Heart left ventricle (tissue), 16 donors: ENCODE measurements at regions not wholly inside any gene's neighbourhood (a gene's known extent, or its start where the extent isn't known, plus 50 kb on each side); places are given as distances from the start of the nearest gene placed in this dataset.

Experiments
- ATAC-seq, 4 donors: fragments of 200-7000 bp; cut with Tn5 transposase; one replicate each; pipeline ENCODE4 v1.9.1; 2020 to 2022; ENCODE audit warnings: moderate library complexity in 4 of 4, mild to moderate bottlenecking in 3 of 4, moderate number of reproducible peaks in 1 of 4
- DNase-seq, 5 donors: peaks; one replicate each; pipeline ENCODE4 v3.0.0-alpha.2; 2020
- H3K27ac ChIP-seq, 12 donors: fragments of 200-600 bp; sonication (generic) in 4 of 12; one replicate each; pipeline versions ENCODE4 v1.5.0 to v1.8.0; 2016 to 2022; ENCODE audit warnings: mild to moderate bottlenecking in 2 of 12
- H3K27me3 ChIP-seq, 9 donors: fragments of 200-600 bp; sonication (generic) in 2 of 9; one replicate each; pipeline versions ENCODE4 v1.5.1 to v1.8.0; 2016 to 2022; ENCODE audit warnings: mild to moderate bottlenecking in 3 of 9
- H3K36me3 ChIP-seq, 9 donors: fragments of 200-600 bp; sonication (generic) in 2 of 9; one replicate each; pipeline versions ENCODE4 v1.5.0 to v1.8.0; 2018 to 2022; ENCODE audit warnings: mild to moderate bottlenecking in 2 of 9
- H3K4me1 ChIP-seq, 12 donors: fragments of 200-600 bp; sonication (generic) in 4 of 12; one replicate each; pipeline versions ENCODE4 v1.5.0 to v1.8.0; 2016 to 2022; ENCODE audit warnings: mild to moderate bottlenecking in 3 of 12
- H3K4me3 ChIP-seq, 12 donors: fragments of 200-600 bp; sonication (generic) in 4 of 12; one replicate each; pipeline versions ENCODE4 v1.5.0 to v1.8.0; 2017 to 2022; ENCODE audit warnings: mild to moderate bottlenecking in 9 of 12, moderate library complexity in 4 of 12
- H3K9me3 ChIP-seq, 12 donors: fragments of 200-600 bp; sonication (generic) in 4 of 12; one replicate each; pipeline versions ENCODE4 v1.5.0 to v1.8.0; 2016 to 2022; ENCODE audit warnings: mild to moderate bottlenecking in 1 of 12
- CTCF ChIP-seq, 12 donors: fragments of 200-600 bp; sonication (generic) in 4 of 12; IDR thresholded peaks; one replicate each; pipeline versions ENCODE4 v1.5.0 to v1.8.0; 2018 to 2022; ENCODE audit warnings: antibody characterized with exemption in 12 of 12, mild to moderate bottlenecking in 5 of 12
- POLR2A ChIP-seq, 2 donors: fragments of 450-650 bp; IDR thresholded peaks; one replicate each; pipeline ENCODE4 v1.6.1; 2017; ENCODE audit warnings: antibody characterized with exemption in 2 of 2, mild to moderate bottlenecking in 2 of 2, moderate library complexity in 2 of 2
- WGBS, 4 donors: extraction: QIAGEN DNeasy Blood & Tissue Kit in 2 of 4; methylation state at CpG; one replicate each; pipeline versions ENCODE4 v1.1.5 to v1.1.7; 2013 to 2018; 5-methylcytosine and 5-hydroxymethylcytosine counted together
- intact Hi-C, 10 donors: fragments of 100-400 bp; cut with DNase I; formaldehyde crosslinking; loops; one replicate each; pipeline versions ENCODE4 v1.11.1 to v1.14.2; 2022
- donor health status: ischemic (EF 13 %, LVEDD 7.1; RV severe dilation, severe dysfunction).
- donor health status: healthy with polysubstance abuse.
- donor health status: DM: no; HTN: yes; CAD: no.
- donor health status: DM: no; HTN: no; CAD: no.
- donor health status: ischemic (EF 25% LVEDD 6.9; RV normal size, moderate dysfunction).
- donor health status: ischemic (EF 25% LVEDD 5.7; RV mildly dilated, moderate dysfunction).
- donor health status: healthy.
- donor health status: DM: yes; HTN: yes; CAD: no.
- donor health status: ischemic (EF 35%, LVEDD 5.7; RV mildly dilated, moderate dysfunction).
- donor health status: nonischemic (EF 11% LVEDD 7.7; RV severe dilation, severe dysfunction).
- donor health status: DM: yes; HTN: yes; CAD: no.
- donor health status: PGD.
- donor health status: ischemic (EF 29% LVEDD 5.4; RV normal size, mild dysfunction).
- donor health status: nonischemic (EF 23%, LVEDD 6.1; RV moderate dilation, normal function).

GRCh38 chr13:105965910-105966309 lies 569.6 kb downstream of the EFNB2 start:
- TF ChIP-seq CTCF (IDR thresholded peaks at IDR 0.05) (no peak), POLR2A (IDR thresholded peaks at IDR 0.05) (no peak)
- intact Hi-C loops, result no loop called here
- DNase-seq, result no peak
- no peak for ATAC-seq
- Histone ChIP-seq H3K9me3 (no peaks in the 10 kb centered on the region), H3K27me3 (no peaks in the 10 kb centered on the region), H3K27ac (no peak overlapping the region), H3K4me3 (no peak overlapping the region), H3K4me1 (no peaks in the 10 kb centered on the region), H3K36me3 (no peaks in the 10 kb centered on the region)
- WGBS, 4 donors, result 65 to 70% (median 68%) methylated on average over 7 of the region's 7 CpGs

GRCh38 chr13:105962080-105962479 lies 573.4 kb downstream of the EFNB2 start:
- peaks cover 0 to 9% (median 0%) of the 10 kb centered on the region in 12 donors for H3K4me1 ChIP-seq
- H3K27me3 ChIP-seq, result no peaks in the 10 kb centered on the region
- TF ChIP-seq POLR2A (IDR thresholded peaks at IDR 0.05) (no peak), CTCF (IDR thresholded peaks at IDR 0.05) (no peak)
- DNase-seq (no peak), ATAC-seq (no peak)
- H3K27ac ChIP-seq, result no peak overlapping the region
- H3K36me3 ChIP-seq, result no peaks in the 10 kb centered on the region
- 98% methylated on average over 7 of the region's 7 CpGs for WGBS, 4 donors
- intact Hi-C loops, result no loop called here
- H3K4me3 ChIP-seq, result no peak overlapping the region
- no peaks in the 10 kb centered on the region for H3K9me3 ChIP-seq

GRCh38 chr13:105961438-105961837 lies 574.0 kb downstream of the EFNB2 start:
- TF ChIP-seq POLR2A (IDR thresholded peaks at IDR 0.05) (no peak), CTCF (IDR thresholded peaks at IDR 0.05) (no peak)
- no peak for DNase-seq
- H3K4me1 ChIP-seq, result peaks cover 0 to 10% (median 0%) of the 10 kb centered on the region in 12 donors
- no peak overlapping the region for H3K4me3 ChIP-seq
- 70 to 86% (median 81%) methylated on average over 5 of the region's 5 CpGs for WGBS, 4 donors
- H3K27me3 ChIP-seq, result no peaks in the 10 kb centered on the region
- no peaks in the 10 kb centered on the region for H3K9me3 ChIP-seq
- no peak overlapping the region for H3K27ac ChIP-seq
- no peaks in the 10 kb centered on the region for H3K36me3 ChIP-seq
- intact Hi-C loops, result no loop called here
- no peak for ATAC-seq

- TF ChIP-seq CTCF (IDR thresholded peaks at IDR 0.05) (no peak), POLR2A (IDR thresholded peaks at IDR 0.05) (no peak)
- Histone ChIP-seq H3K4me1 (peaks cover 0 to 10% (median 0%) of the 10 kb centered on the region in 12 donors), H3K27me3 (no peaks in the 10 kb centered on the region), H3K4me3 (no peak overlapping the region), H3K36me3 (no peaks in the 10 kb centered on the region), H3K27ac (no peak overlapping the region), H3K9me3 (no peaks in the 10 kb centered on the region)
- intact Hi-C loops, result no loop called here
- ATAC-seq (no peak), DNase-seq (no peak)
- 97 to 99% (median 98%) methylated on average over 7 of the region's 7 CpGs for WGBS, 4 donors
Measured at GRCh38 chr13:105960326-105960725, 575.1 kb downstream of the EFNB2 start.
